ENCODE measurements at regions not wholly inside any gene's neighbourhood (a gene's known extent, or its start where the extent isn't known, plus 50 kb on each side); places are given as distances from the start of the nearest gene placed in this dataset.
"Not testable (repeated sequence)": the region's sequence is repeated elsewhere in the genome, so short reads cannot be mapped to it uniquely, and the experiment has no call there.

DNA sequence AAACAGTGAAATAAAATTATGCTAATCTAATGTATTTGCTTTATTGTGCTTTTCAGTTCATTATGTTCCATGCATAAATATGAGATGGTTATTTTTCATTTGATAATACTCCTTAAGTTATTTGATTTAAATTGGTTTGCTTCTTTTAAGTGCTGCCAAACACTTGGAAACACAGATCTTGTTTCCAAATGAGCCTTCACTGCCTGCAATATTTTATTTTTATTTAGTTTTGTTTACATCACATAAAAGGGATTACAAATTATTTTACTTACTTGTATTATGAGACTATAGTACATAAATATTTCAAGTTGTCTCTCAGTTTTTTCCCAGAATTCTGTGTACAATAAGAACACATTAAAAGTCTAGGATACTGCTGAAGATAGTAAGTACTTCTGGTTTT lies 1662.4 kb upstream of the B3GALT2 start:
- DNase-seq (ENCODE audit: low spot score) (no peak), ATAC-seq (ENCODE audit: insufficient number of reproducible peaks, low FRiP score, low read depth) (no peak)
- H3K27ac ChIP-seq = no peak overlapping the region

DNA sequence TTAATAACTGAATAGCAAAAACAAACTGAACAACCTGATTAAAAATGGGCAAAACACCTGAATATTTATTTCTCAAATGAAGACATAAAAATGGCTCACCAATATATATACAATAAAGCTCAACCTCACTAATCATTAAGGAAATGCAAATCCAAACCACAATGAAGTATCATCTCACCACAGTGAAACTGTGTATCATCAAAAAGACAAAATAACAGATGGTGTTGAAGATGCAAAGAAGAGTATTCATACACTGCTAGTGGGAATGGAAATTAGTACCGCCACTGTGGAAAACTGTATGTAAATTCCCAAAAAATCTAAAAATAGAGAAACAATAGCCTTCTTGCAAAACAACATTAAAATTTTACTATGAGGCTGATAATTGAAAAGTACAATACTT lies 1660.1 kb upstream of the B3GALT2 start:
- Histone ChIP-seq H3K36me3 (no peaks in the 10 kb centered on the region), H3K27me3 (replicated peaks; ENCODE audit: insufficient read depth) (no peaks in the 10 kb centered on the region), H3K4me3 (no peak overlapping the region), H3K9me3 (no peaks in the 10 kb centered on the region), H3K4me1 (ENCODE audit: control insufficient read depth in 1 of 2, low read depth in 2 of 2) (no peaks in the 10 kb centered on the region), H3K27ac (no peak overlapping the region)
- TF ChIP-seq, protein P1, sequence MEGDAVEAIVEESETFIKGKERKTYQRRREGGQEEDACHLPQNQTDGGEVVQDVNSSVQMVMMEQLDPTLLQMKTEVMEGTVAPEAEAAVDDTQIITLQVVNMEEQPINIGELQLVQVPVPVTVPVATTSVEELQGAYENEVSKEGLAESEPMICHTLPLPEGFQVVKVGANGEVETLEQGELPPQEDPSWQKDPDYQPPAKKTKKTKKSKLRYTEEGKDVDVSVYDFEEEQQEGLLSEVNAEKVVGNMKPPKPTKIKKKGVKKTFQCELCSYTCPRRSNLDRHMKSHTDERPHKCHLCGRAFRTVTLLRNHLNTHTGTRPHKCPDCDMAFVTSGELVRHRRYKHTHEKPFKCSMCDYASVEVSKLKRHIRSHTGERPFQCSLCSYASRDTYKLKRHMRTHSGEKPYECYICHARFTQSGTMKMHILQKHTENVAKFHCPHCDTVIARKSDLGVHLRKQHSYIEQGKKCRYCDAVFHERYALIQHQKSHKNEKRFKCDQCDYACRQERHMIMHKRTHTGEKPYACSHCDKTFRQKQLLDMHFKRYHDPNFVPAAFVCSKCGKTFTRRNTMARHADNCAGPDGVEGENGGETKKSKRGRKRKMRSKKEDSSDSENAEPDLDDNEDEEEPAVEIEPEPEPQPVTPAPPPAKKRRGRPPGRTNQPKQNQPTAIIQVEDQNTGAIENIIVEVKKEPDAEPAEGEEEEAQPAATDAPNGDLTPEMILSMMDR (IDR thresholded peaks at IDR 0.05) = no peak
- no peak for DNase-seq (ENCODE audit: low spot score)
- ATAC-seq (ENCODE audit: insufficient number of reproducible peaks, low FRiP score, low read depth) = no peak

More for the DNA sequence above, 1662.4 kb upstream of the B3GALT2 start:
- TF ChIP-seq, protein P1 (IDR thresholded peaks at IDR 0.05) = no peak
- Histone ChIP-seq H3K4me1 (ENCODE audit: control insufficient read depth in 1 of 2, low read depth in 2 of 2) (no peaks in the 10 kb centered on the region), H3K36me3 (no peaks in the 10 kb centered on the region), H3K27me3 (replicated peaks; ENCODE audit: insufficient read depth) (no peaks in the 10 kb centered on the region), H3K9me3 (no peaks in the 10 kb centered on the region), H3K4me3 (no peak overlapping the region)

DNA sequence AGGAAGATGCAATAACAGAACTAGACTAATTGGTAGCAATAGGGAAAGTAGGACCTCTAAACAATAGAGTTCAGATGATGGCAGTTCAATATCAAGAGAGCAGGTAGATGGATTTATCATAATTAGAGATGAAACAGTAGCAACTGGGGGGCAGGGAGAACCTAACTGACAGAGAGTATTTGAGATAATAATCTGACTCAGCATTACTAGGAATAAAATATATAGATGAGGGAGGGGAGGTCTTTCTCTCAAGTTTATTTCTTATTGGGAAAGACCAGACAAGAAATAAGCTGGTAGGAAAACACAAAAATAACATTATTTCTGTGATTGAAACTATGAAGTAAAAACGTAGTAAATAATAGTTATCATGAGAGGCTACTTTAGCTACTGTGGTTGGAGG lies 1656.7 kb upstream of the B3GALT2 start:
- TF ChIP-seq, protein P1 (IDR thresholded peaks at IDR 0.05) = no peak
- DNase-seq (ENCODE audit: low spot score) = no peak
- no peaks in the 10 kb centered on the region for H3K9me3 ChIP-seq
- ATAC-seq (ENCODE audit: insufficient number of reproducible peaks, low FRiP score, low read depth) = no peak
- H3K4me1 ChIP-seq (ENCODE audit: control insufficient read depth in 1 of 2, low read depth in 2 of 2) = no peaks in the 10 kb centered on the region
- H3K27me3 ChIP-seq (replicated peaks; ENCODE audit: insufficient read depth) = no peaks in the 10 kb centered on the region
- no peak overlapping the region for H3K27ac ChIP-seq
- no peak overlapping the region for H3K4me3 ChIP-seq
- H3K36me3 ChIP-seq = no peaks in the 10 kb centered on the region

DNA sequence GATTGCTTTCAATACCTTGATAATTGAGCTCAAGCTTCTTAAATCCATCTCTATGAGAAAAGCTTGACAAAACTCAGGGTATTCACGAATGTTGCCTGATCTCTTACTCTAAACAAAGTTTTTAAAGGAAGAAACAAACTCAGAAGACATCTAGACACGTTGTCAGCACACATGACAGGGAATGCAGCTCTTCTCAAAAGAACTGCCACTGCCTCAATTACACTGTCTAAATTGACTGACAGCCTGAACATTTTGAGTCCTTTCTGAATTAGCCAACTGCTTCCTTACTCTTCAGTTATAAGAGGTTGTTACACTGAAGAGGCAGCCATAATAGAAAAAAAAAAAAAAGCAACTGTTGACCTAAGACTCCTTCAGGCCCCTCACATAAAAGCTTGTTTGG lies 1646.7 kb upstream of the B3GALT2 start:
- H3K9me3 ChIP-seq = no peaks in the 10 kb centered on the region
- TF ChIP-seq, protein P1 (IDR thresholded peaks at IDR 0.05) = no peak
- no peak overlapping the region for H3K27ac ChIP-seq
- H3K27me3 ChIP-seq (replicated peaks; ENCODE audit: insufficient read depth) = no peaks in the 10 kb centered on the region
- DNase-seq (ENCODE audit: low spot score) = no peak
- no peak for ATAC-seq (ENCODE audit: insufficient number of reproducible peaks, low FRiP score, low read depth)
- no peak overlapping the region for H3K4me3 ChIP-seq
- no peaks in the 10 kb centered on the region for H3K4me1 ChIP-seq (ENCODE audit: control insufficient read depth in 1 of 2, low read depth in 2 of 2)
- no peaks in the 10 kb centered on the region for H3K36me3 ChIP-seq

DNA sequence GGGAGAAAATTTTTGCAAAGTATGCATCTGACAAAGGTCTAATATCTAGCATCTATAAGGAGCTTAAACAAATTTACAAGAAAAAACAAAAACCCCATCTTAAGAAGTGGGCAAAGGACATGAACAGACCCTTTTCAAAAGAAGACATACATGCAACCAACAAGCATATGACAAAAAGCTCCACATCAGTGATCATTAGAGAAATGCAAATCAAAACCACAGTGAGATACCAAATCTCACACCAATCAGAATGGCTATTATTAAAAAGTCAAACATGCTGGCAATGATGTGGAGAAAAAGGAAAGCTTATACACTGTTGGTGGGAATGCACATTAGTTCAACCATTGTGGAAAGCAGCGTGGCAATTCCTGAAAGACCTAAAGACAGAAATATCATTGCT lies 1645.2 kb upstream of the B3GALT2 start:
- H3K9me3 ChIP-seq; DNase-seq (ENCODE audit: low spot score); H3K36me3 ChIP-seq; H3K4me1 ChIP-seq (ENCODE audit: control insufficient read depth in 1 of 2, low read depth in 2 of 2); H3K4me3 ChIP-seq; H3K27me3 ChIP-seq (replicated peaks; ENCODE audit: insufficient read depth); ATAC-seq (ENCODE audit: insufficient number of reproducible peaks, low FRiP score, low read depth); H3K27ac ChIP-seq: not testable (repeated sequence)

DNA sequence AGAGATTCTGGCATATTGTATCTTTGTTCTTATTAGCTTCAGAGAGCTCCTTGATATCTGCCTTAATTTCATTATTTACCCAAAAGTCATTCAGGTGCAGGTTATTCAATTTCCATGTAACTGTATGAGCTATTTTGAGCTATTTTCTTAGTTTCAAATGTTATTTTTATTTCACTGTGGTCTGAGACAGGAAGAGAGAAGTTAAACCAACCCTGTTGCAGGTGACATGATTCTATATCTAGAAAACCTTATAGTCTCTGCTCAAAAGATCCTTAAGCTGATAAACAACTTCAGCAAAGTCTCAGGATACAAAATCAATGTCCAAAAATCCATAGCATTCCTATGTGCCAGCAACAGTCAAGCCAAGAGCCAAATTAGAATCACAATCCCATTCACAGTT lies 1644.0 kb upstream of the B3GALT2 start:
- Histone ChIP-seq H3K36me3 (no peaks in the 10 kb centered on the region), H3K4me1 (ENCODE audit: control insufficient read depth in 1 of 2, low read depth in 2 of 2) (no peaks in the 10 kb centered on the region), H3K27ac (no peak overlapping the region), H3K27me3 (replicated peaks; ENCODE audit: insufficient read depth) (no peaks in the 10 kb centered on the region), H3K4me3 (no peak overlapping the region), H3K9me3 (no peaks in the 10 kb centered on the region)
- TF ChIP-seq, protein P1 (IDR thresholded peaks at IDR 0.05) = no peak
- no peak for ATAC-seq (ENCODE audit: insufficient number of reproducible peaks, low FRiP score, low read depth)
- DNase-seq (ENCODE audit: low spot score) = no peak
